ENCODE measurements at regions not wholly inside any gene's neighbourhood (a gene's known extent, or its start where the extent isn't known, plus 50 kb on each side); places are given as distances from the start of the nearest gene placed in this dataset.

DNA sequence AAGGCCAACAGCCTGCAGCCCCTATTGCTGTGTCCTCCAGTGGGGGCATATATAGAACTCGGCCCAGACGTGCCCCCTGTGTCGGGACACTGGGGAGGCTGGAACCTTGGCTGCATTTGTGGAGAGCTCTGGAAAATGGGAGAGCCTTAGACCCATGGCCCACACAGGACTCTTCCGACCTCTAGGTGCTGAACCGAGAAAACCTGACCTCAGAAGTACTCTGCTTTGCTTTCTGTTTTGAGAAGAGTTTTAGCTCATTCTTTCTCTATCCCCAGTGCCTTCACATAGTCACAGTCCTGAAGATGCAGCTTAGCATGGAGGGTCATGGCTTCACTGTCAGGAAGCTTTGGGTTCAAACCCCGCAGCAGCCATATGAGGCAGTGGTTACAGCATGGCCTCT, 271.8 kb upstream of the B3GAT1 start:
- Histone ChIP-seq H3K9me3 (ENCODE audit: control insufficient read depth, insufficient read depth, low read length) (no peaks in the 10 kb centered on the region), H3K4me1 (ENCODE audit: insufficient read depth, low read length) (no peaks in the 10 kb centered on the region), H3K9ac (ENCODE audit: low read depth, low read length) (no peak overlapping the region), H3K36me3 (ENCODE audit: insufficient read depth, low read length) (no peaks in the 10 kb centered on the region)

DNA sequence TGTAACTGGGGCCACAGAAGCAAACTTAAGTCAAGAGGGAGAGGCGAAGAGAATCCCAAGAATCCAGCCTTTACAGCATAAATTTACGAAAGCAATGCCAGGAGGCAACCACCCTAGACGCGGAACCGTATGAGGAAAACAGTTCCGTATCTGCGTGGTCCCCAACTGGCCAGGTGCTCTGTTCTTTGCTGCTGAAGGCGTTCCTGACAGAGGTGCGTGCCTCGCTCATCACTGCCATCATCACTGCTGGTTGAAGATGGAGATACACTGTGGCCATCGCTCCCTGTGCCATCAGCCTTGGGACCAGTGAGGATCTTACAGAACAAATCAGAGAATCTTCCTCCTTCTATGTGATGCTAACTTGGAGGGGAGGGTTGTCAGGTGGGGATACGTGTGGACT, 270.5 kb upstream of the B3GAT1 start:
- no peaks in the 10 kb centered on the region for H3K36me3 ChIP-seq (ENCODE audit: insufficient read depth, low read length)
- H3K9ac ChIP-seq (ENCODE audit: low read depth, low read length) = no peak overlapping the region
- H3K9me3 ChIP-seq (ENCODE audit: control insufficient read depth, insufficient read depth, low read length) = no peaks in the 10 kb centered on the region
- H3K4me1 ChIP-seq (ENCODE audit: insufficient read depth, low read length) = no peaks in the 10 kb centered on the region

DNA sequence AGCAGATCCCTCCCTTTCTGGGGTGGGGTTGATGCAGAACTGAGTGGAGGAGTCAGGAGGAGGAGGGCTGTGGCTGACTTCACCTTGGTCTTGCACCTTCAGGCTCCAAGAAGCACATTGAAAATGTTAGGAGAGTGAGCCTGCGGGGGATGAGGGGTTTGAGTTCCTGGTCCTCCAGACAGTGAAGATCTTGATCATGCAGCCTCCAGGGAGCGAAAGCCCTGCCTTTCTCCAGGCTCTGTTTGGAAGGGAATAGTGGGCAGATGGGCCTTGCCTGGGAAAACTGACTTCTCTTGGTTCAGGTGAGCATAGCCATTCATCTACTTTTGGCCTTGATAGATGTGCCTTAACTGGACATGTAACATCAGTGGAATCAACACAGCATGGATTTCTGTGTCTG, 267.6 kb upstream of the B3GAT1 start:
- H3K9ac ChIP-seq (ENCODE audit: low read depth, low read length) = no peak overlapping the region
- no peaks in the 10 kb centered on the region for H3K36me3 ChIP-seq (ENCODE audit: insufficient read depth, low read length)
- no peaks in the 10 kb centered on the region for H3K4me1 ChIP-seq (ENCODE audit: insufficient read depth, low read length)
- no peaks in the 10 kb centered on the region for H3K9me3 ChIP-seq (ENCODE audit: control insufficient read depth, insufficient read depth, low read length)

DNA sequence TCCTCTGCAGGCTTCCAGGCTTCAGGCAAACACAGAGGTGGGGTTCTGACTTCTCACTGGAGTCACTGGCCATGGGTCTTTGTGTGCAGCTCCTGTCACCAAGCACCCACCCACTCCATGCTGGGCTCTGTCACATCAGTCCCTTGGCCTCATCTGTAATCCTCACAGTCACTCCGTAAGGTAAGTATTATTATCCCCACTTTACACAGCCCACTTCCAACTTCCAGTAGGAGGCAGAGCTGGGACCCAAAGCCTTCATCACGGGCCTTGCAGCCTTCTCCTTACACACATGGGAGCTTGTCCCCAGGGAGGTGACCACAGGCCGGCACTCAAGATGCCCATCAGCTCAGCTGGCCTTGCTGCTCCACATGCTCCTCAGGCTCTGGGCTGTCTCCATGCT, 266.7 kb upstream of the B3GAT1 start:
- H3K36me3 ChIP-seq (ENCODE audit: insufficient read depth, low read length) = no peaks in the 10 kb centered on the region
- H3K9ac ChIP-seq (ENCODE audit: low read depth, low read length) = no peak overlapping the region
- H3K4me1 ChIP-seq (ENCODE audit: insufficient read depth, low read length) = no peaks in the 10 kb centered on the region
- H3K9me3 ChIP-seq (ENCODE audit: control insufficient read depth, insufficient read depth, low read length) = no peaks in the 10 kb centered on the region

DNA sequence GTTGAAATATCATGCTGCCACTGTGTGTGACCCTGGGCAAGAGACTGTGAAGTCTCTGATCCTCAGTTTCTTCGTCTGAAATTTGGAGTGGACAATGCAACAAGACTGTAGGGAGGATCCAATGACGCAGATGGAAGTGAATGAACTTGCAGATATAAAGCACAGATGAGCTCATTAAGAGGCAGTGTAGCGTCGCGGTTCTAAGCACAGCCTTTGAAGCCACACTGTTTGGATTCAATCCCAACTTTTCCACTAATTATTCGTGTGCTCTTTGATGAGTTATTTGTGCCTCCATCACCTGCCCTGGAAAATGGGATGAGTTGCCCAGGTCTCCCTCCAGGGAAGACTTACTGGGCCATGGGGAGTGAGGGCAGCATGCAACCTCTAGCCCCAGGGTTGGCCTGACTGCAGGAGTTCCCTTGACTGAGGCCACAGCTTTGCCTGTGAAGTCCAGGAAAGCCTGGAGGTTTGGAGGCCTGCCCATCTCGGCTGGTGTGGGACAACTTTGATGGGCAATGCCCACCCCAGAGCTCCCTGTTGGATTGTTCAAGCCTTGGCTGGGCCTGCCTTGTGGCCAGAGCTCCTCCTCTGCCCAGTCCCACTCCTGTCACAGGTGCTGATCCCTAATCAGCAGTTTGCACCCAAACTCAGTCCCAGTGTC, 266.0 kb upstream of the B3GAT1 start:
- Histone ChIP-seq H3K36me3 (ENCODE audit: insufficient read depth, low read length) (no peaks in the 10 kb centered on the region), H3K9me3 (ENCODE audit: control insufficient read depth, insufficient read depth, low read length) (no peaks in the 10 kb centered on the region), H3K4me1 (ENCODE audit: insufficient read depth, low read length) (no peaks in the 10 kb centered on the region), H3K9ac (ENCODE audit: low read depth, low read length) (no peak overlapping the region)

DNA sequence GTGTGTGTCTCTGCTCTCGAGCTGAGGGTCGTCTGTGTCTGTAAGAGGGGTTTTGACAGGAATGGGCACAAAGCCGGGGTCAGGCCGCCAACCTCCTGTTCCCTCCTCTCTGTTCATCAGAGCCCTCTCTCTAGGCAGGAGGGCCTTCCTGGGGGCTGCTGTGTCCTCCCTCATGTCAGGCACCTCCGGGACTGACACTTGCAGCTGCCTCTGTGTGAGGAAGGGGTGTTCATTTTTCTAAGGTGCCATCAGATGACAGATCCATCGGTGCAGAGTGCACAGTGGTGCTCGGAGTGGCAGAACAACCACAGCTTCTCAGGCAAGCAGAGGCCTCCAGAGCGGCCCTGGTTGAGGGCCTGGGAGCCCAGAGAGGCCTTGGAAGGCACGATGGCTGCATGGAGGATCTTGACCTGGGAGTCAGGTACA, 265.4 kb upstream of the B3GAT1 start:
- no peaks in the 10 kb centered on the region for H3K4me1 ChIP-seq (ENCODE audit: insufficient read depth, low read length)
- no peaks in the 10 kb centered on the region for H3K9me3 ChIP-seq (ENCODE audit: control insufficient read depth, insufficient read depth, low read length)
- no peak overlapping the region for H3K9ac ChIP-seq (ENCODE audit: low read depth, low read length)
- no peaks in the 10 kb centered on the region for H3K36me3 ChIP-seq (ENCODE audit: insufficient read depth, low read length)

DNA sequence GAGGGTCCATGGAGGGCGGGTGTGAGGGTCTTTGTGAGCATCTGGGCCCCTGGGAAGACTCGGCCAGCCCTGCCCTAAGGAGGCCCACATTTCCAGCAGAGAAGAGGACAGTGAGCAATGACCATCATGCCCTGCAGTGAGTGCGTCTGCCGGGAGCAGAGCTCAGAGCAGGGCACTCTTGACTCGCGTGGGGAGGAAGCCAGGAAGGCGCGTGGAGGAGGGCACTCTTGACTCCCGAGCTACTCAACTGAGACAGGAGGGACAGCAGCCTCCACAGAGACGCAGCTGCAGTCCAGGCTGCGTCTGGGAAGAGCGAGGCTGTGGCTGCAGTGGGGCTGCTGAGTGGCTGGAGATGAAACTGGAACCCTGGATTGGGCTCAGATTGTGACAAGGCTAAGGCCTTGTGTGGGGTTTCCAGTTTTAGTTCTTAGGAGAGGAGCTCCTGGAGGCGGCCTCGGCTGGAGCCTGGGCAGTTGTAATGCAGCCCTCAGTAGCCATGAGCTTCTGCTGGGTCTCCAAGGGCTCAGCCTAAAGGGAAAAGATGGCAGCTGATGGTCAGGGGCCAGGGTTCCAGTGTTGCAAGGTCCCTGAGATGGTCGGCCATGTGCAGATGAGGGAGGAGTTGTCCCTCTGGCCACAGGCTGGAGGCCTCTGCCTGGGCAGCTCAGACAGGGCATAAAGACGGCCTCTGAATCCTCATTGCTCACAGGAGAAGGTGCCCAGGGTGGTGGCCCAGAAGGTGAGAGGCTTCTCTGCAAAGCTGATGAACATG, 264.7 kb upstream of the B3GAT1 start:
- Histone ChIP-seq H3K9ac (ENCODE audit: low read depth, low read length) (no peak overlapping the region), H3K4me1 (ENCODE audit: insufficient read depth, low read length) (no peaks in the 10 kb centered on the region), H3K36me3 (ENCODE audit: insufficient read depth, low read length) (no peaks in the 10 kb centered on the region), H3K9me3 (ENCODE audit: control insufficient read depth, insufficient read depth, low read length) (no peaks in the 10 kb centered on the region)

DNA sequence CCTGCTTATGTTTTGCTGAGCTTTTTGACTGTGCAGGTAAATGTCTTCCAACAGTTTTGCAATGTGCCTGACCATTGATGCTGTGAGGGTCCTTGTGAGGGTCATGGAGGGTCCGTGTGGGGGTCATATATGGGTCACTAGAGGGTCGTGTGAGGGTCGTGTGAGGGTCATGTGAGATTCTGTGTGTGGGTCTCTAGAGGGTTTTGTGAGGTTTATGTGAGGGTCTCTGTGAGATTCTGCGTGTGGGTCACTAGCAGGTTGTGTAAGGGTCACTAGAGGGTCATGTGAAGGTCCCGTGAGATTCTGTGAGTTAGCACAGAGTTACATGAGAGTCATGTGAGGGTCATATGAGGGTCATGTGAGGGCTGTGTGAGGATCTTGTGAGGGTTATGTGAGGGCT, 263.9 kb upstream of the B3GAT1 start:
- no peak overlapping the region for H3K9ac ChIP-seq (ENCODE audit: low read depth, low read length)
- H3K4me1 ChIP-seq (ENCODE audit: insufficient read depth, low read length) = no peaks in the 10 kb centered on the region
- no peaks in the 10 kb centered on the region for H3K9me3 ChIP-seq (ENCODE audit: control insufficient read depth, insufficient read depth, low read length)
- H3K36me3 ChIP-seq (ENCODE audit: insufficient read depth, low read length) = no peaks in the 10 kb centered on the region

DNA sequence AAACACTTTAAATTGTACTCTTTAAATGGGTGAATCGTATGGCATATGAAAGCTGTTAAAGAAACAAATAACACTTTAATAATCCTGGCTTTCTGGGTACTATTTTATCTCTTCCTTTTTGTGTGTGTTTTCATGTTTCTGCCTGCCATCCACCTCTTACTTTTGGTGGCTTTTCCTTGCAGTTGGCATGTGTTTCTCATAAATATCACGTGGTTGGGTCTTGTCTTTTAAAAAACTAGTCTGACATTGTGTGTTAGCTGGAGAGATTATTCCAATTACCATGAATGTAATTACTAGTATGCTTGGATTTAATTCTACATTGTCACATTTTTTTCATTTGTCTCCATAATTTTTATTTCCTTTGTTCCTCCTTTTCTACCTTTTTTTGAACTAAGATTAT, 262.9 kb upstream of the B3GAT1 start:
- Histone ChIP-seq H3K9ac (ENCODE audit: low read depth, low read length) (no peak overlapping the region), H3K9me3 (ENCODE audit: control insufficient read depth, insufficient read depth, low read length) (no peaks in the 10 kb centered on the region), H3K4me1 (ENCODE audit: insufficient read depth, low read length) (no peaks in the 10 kb centered on the region), H3K36me3 (ENCODE audit: insufficient read depth, low read length) (no peaks in the 10 kb centered on the region)

DNA sequence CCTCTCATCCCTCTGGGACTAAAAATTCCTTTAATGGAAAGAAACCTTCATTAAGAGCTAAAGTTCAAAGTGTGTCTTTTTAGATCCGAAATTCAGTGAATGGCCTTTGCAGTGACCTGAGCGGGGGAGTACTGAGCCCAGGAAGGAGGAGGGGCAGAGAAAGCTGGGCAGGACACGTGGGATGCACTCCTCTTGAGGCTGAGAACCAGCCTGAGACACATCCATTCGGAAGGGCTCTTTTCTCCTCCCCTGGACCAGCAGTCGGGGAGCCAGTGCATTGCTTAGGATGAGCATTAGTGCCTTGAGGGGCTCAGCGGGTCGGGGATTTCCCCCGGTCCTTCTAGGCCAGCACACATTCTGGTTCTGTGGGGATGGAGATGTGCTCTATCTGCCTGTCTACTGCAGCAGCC, 258.9 kb upstream of the B3GAT1 start:
- Histone ChIP-seq H3K4me1 (ENCODE audit: insufficient read depth, low read length) (no peaks in the 10 kb centered on the region), H3K36me3 (ENCODE audit: insufficient read depth, low read length) (no peaks in the 10 kb centered on the region), H3K9ac (ENCODE audit: low read depth, low read length) (no peak overlapping the region), H3K9me3 (ENCODE audit: control insufficient read depth, insufficient read depth, low read length) (no peaks in the 10 kb centered on the region)

DNA sequence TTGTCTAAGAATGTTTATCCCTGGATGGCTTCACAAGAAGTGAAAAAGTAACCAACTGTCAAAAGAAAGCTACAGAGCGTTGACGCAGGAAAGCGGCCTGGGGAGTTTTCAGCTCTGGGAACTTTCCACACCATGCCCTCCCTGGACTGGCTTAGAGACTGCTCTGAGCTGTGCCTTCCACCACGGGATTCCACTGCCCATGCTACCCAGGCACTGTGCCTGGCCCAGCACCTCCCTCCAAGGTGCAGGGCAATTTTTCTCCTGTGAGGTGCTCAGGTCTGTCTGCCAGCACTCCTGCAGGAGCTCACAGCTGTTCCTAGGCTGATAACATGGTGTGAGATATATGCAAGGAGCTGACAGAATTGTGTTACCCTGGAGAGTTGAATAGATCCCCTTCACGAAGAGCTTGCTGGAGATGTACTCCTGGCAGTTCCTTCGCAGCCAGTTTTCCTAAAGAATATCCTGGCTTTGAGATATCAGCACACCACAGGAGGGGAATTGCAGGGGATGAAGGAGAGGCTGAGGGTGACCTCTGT, 258.3 kb upstream of the B3GAT1 start:
- Histone ChIP-seq H3K36me3 (ENCODE audit: insufficient read depth, low read length) (no peaks in the 10 kb centered on the region), H3K9ac (ENCODE audit: low read depth, low read length) (no peak overlapping the region), H3K9me3 (ENCODE audit: control insufficient read depth, insufficient read depth, low read length) (no peaks in the 10 kb centered on the region), H3K4me1 (ENCODE audit: insufficient read depth, low read length) (no peaks in the 10 kb centered on the region)

DNA sequence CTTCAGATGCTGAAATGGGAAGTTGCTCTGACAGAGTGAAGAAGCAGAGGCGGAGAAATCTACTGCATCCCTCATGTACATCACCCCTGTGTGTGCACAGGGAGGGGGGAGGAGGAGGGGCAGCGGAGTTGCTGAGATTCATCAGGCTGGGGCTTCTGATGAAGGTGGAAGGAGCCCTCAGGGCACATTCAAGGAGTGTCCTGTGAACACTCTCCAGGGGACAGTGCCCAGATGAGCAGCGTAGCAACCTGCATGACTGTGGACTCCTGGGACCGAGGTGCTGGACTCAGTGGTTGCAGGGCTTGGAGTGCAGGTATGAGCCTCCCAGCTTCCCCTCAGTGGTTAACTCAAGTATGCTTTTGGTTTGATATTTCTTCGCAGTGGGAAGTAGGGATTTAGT, 257.8 kb upstream of the B3GAT1 start:
- H3K36me3 ChIP-seq (ENCODE audit: insufficient read depth, low read length) = no peaks in the 10 kb centered on the region
- H3K9me3 ChIP-seq (ENCODE audit: control insufficient read depth, insufficient read depth, low read length) = no peaks in the 10 kb centered on the region
- H3K4me1 ChIP-seq (ENCODE audit: insufficient read depth, low read length) = no peaks in the 10 kb centered on the region
- H3K9ac ChIP-seq (ENCODE audit: low read depth, low read length) = no peak overlapping the region

DNA sequence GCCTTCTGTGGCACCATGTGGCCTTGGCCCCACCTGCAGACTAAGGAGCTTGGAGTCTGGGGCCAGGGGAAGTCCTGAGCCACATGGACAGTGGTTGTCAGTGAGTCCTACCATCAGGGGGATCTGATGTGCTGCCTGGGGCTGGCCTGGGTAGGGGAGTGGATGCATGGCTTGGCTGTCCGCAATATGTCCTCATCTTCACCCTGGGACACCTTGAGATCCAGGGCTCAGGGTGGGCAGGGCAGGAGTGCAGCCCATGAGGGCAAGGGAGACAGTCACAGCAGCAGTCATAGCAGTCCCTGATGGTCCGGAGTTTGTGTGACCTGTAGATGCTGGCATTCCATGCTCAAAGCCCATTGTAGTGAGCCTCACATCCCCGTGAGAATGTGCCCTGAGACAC, 256.8 kb upstream of the B3GAT1 start:
- H3K9me3 ChIP-seq (ENCODE audit: control insufficient read depth, insufficient read depth, low read length) = no peaks in the 10 kb centered on the region
- H3K4me1 ChIP-seq (ENCODE audit: insufficient read depth, low read length) = no peaks in the 10 kb centered on the region
- no peaks in the 10 kb centered on the region for H3K36me3 ChIP-seq (ENCODE audit: insufficient read depth, low read length)
- H3K9ac ChIP-seq (ENCODE audit: low read depth, low read length) = no peak overlapping the region

DNA sequence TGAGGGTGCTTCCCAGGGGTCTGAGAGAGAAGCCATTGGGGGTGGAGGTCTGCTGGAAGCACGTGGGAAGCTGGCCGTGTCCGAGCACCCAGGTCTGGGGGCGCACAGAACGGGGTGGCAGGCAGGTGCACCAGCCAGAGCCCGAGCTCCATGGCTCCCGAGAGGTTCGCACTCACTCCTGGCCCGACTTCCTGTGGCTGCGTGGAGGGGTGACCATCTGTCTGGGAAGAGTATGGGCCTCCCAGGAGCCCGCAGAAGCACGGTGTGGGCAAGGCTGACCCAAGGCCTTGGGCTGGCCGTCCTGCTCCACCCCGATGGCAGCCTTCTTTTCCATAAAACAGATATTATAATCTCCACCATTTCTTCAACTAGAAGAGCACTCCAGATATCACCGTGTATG, 256.0 kb upstream of the B3GAT1 start:
- H3K4me1 ChIP-seq (ENCODE audit: insufficient read depth, low read length) = no peaks in the 10 kb centered on the region
- H3K9ac ChIP-seq (ENCODE audit: low read depth, low read length) = no peak overlapping the region
- H3K9me3 ChIP-seq (ENCODE audit: control insufficient read depth, insufficient read depth, low read length) = no peaks in the 10 kb centered on the region
- no peaks in the 10 kb centered on the region for H3K36me3 ChIP-seq (ENCODE audit: insufficient read depth, low read length)

DNA sequence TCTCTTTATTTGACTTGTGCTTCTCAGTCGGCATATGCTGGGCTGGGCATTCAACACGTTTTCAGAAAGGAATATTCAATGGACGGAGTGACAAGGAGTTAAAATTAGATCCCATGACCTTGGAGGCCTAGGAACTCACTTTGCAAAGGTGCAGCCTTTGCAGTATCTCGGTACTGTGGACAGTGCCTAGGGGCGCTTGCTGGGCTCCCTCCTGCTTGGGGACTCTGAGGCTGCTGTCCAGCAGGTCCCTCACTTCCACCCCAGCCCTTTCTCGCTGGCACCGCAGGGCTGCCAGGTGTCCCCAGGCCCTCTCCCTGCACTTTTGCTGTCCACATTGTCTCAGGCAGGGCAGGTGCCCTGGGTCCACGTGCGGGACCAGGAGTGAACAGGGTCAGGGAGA, 255.5 kb upstream of the B3GAT1 start:
- Histone ChIP-seq H3K9ac (ENCODE audit: low read depth, low read length) (no peak overlapping the region), H3K4me1 (ENCODE audit: insufficient read depth, low read length) (no peaks in the 10 kb centered on the region), H3K36me3 (ENCODE audit: insufficient read depth, low read length) (no peaks in the 10 kb centered on the region), H3K9me3 (ENCODE audit: control insufficient read depth, insufficient read depth, low read length) (no peaks in the 10 kb centered on the region)

All from ES-I3 (cell line).